ENCODE measurements at regions not wholly inside any gene's neighbourhood (a gene's known extent, or its start where the extent isn't known, plus 50 kb on each side); places are given as distances from the start of the nearest gene placed in this dataset.

DNA sequence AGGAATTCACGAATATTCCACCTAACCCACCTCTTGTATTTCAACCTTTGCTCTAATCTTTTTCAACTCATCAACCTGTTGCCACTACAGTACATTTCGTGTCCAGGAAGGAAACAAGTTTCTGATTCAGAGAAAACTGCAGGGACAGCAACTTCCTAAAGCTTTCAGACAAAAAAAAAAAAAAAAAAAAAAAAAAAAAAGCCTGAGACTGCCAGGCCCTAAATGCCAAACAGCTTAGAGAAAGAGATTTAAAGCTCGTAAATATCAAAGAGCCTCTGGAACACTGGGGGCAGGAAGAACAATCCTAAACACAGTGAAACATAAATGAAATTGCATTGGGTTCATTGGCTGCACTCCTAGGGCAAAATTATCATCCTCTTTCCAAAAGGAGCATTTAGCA lies 411.2 kb upstream of the SPTLC3 start:
- ChIA-PET CTCF (no interaction called here), POLR2A (no interaction called here)
- no peak for TF ChIP-seq TARDBP (IDR thresholded peaks at IDR 0.05)
- no peak for DNase-seq (ENCODE audit: extremely low spot score)

GRCh38 chr20:12598894-12599293 lies 409.9 kb upstream of the SPTLC3 start:
- POLR2A ChIA-PET, result no interaction called here
- DNase-seq (ENCODE audit: extremely low spot score), result no peak
- TF ChIP-seq PKNOX1 (IDR thresholded peaks at IDR 0.05) (no peak), NFRKB (IDR thresholded peaks at IDR 0.05) (no peak), ZNF384 (IDR thresholded peaks at IDR 0.05) (no peak), L3MBTL2 (conservative IDR thresholded peaks at IDR 0.05) (no peak), SP1 (IDR thresholded peaks at IDR 0.05) (no peak), FOXA1 (IDR thresholded peaks at IDR 0.05) (no peak), SUZ12 (IDR thresholded peaks at IDR 0.05) (no peak), CTBP1 (IDR thresholded peaks at IDR 0.05; ENCODE audit: borderline replicate concordance) (no peak), FOXK2 (IDR thresholded peaks at IDR 0.05) (no peak), HDGF (IDR thresholded peaks at IDR 0.05; ENCODE audit: borderline replicate concordance) (no peak), ELF4 (IDR thresholded peaks at IDR 0.05) (no peak), FOXM1 (IDR thresholded peaks at IDR 0.05; ENCODE audit: borderline replicate concordance) (no peak), ARNT (IDR thresholded peaks at IDR 0.05) (no peak), LEF1 (IDR thresholded peaks at IDR 0.05; ENCODE audit: borderline replicate concordance) (no peak)

GRCh38 chr20:12599494-12599893 lies 409.3 kb upstream of the SPTLC3 start:
- ChIA-PET POLR2A (no interaction called here), CTCF (no interaction called here)
- TF ChIP-seq ELF4 (IDR thresholded peaks at IDR 0.05) (no peak), L3MBTL2 (conservative IDR thresholded peaks at IDR 0.05) (no peak), SUZ12 (IDR thresholded peaks at IDR 0.05) (no peak), FOXM1 (IDR thresholded peaks at IDR 0.05; ENCODE audit: borderline replicate concordance) (no peak), SP1 (IDR thresholded peaks at IDR 0.05) (no peak), LEF1 (IDR thresholded peaks at IDR 0.05; ENCODE audit: borderline replicate concordance) (no peak), CTBP1 (IDR thresholded peaks at IDR 0.05; ENCODE audit: borderline replicate concordance) (no peak), ZNF384 (IDR thresholded peaks at IDR 0.05) (no peak), FOXA1 (IDR thresholded peaks at IDR 0.05) (no peak), PKNOX1 (IDR thresholded peaks at IDR 0.05) (no peak), TARDBP (IDR thresholded peaks at IDR 0.05) (no peak), HDGF (IDR thresholded peaks at IDR 0.05; ENCODE audit: borderline replicate concordance) (no peak), BHLHE40 (IDR thresholded peaks at IDR 0.05; ENCODE audit: borderline replicate concordance) (no peak), ARNT (IDR thresholded peaks at IDR 0.05) (no peak), FOXK2 (IDR thresholded peaks at IDR 0.05) (no peak)
- no peak for DNase-seq (ENCODE audit: extremely low spot score)

More at GRCh38 chr20:12598894-12599293, 409.9 kb upstream of the SPTLC3 start:
- CTCF ChIA-PET, result no interaction called here

DNA sequence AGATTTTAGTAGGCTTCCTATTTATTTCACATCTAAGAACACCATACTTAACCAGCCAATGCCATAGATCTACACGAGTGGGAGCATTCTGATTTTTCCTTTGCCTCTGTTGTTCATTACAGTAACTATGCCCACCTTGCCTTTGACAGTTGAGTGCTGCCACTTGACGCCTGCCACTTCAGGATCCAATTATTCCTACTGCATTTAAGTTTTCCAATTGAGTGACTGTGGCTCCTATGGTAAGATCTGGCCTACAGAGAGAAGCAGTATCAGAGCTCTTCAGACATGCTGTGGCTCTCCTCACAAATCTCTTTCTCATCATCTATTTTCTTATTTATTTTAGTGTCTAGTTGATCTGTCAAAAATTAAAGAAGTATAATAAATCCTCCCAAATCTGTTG lies 403.0 kb upstream of the SPTLC3 start:
- DNase-seq (ENCODE audit: extremely low spot score), result no peak
- TF ChIP-seq ZNF384 (IDR thresholded peaks at IDR 0.05), result no peak
- no peak for TF ChIP-seq L3MBTL2 (conservative IDR thresholded peaks at IDR 0.05)
- no peak for TF ChIP-seq BHLHE40 (IDR thresholded peaks at IDR 0.05; ENCODE audit: borderline replicate concordance)
- TF ChIP-seq SUZ12 (IDR thresholded peaks at IDR 0.05), result no peak
- TF ChIP-seq FOXA1 (IDR thresholded peaks at IDR 0.05), result no peak
- no peak for TF ChIP-seq LEF1 (IDR thresholded peaks at IDR 0.05; ENCODE audit: borderline replicate concordance)
- TF ChIP-seq SP1 (IDR thresholded peaks at IDR 0.05), result no peak
- no peak for TF ChIP-seq TARDBP (IDR thresholded peaks at IDR 0.05)
- TF ChIP-seq ELF4 (IDR thresholded peaks at IDR 0.05), result no peak
- TF ChIP-seq FOXK2 (IDR thresholded peaks at IDR 0.05), result no peak
- no peak for TF ChIP-seq PKNOX1 (IDR thresholded peaks at IDR 0.05)
- ChIA-PET CTCF (no interaction called here), POLR2A (no interaction called here)

DNA sequence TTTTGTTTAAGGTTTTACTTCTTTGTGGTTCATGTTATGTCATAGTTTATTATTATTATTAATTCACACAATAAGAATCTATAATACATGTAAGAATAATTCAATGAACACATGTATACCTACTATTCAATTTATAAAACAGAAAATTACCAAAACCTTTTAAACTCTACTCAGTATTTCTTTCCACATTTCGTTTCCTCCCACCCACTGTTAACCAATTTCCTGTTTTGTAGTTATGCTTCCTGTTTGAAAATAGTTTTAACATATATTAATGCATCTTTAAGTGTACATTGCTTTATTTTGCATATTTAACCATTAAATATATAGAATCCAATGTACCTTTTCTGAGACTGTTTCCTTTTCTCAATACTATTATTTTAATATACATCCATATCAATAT lies 397.9 kb upstream of the SPTLC3 start:
- ChIA-PET POLR2A (no interaction called here), CTCF (no interaction called here)
- no peak for DNase-seq (ENCODE audit: extremely low spot score)
- TF ChIP-seq NFRKB (IDR thresholded peaks at IDR 0.05), result no peak
- TF ChIP-seq FOXK2 (IDR thresholded peaks at IDR 0.05), result no peak
- no peak for TF ChIP-seq ELF4 (IDR thresholded peaks at IDR 0.05)
- no peak for TF ChIP-seq TARDBP (IDR thresholded peaks at IDR 0.05)
- no peak for TF ChIP-seq FOXA1 (IDR thresholded peaks at IDR 0.05)
- TF ChIP-seq L3MBTL2 (conservative IDR thresholded peaks at IDR 0.05), result no peak
- TF ChIP-seq HDGF (IDR thresholded peaks at IDR 0.05; ENCODE audit: borderline replicate concordance), result no peak
- TF ChIP-seq SUZ12 (IDR thresholded peaks at IDR 0.05), result no peak
- no peak for TF ChIP-seq ARNT (IDR thresholded peaks at IDR 0.05)
- TF ChIP-seq CTBP1 (IDR thresholded peaks at IDR 0.05; ENCODE audit: borderline replicate concordance), result no peak
- TF ChIP-seq SP1 (IDR thresholded peaks at IDR 0.05), result no peak
- no peak for TF ChIP-seq ZNF384 (IDR thresholded peaks at IDR 0.05)
- TF ChIP-seq FOXM1 (IDR thresholded peaks at IDR 0.05; ENCODE audit: borderline replicate concordance), result no peak

GRCh38 chr20:12614764-12615163 lies 394.0 kb upstream of the SPTLC3 start:
- CTCF ChIA-PET, result no interaction called here
- DNase-seq (ENCODE audit: extremely low spot score), result no peak
- POLR2A ChIA-PET, result no interaction called here
- TF ChIP-seq FOXK2 (IDR thresholded peaks at IDR 0.05), result no peak
- no peak for TF ChIP-seq ARNT (IDR thresholded peaks at IDR 0.05)
- TF ChIP-seq TARDBP (IDR thresholded peaks at IDR 0.05), result no peak
- TF ChIP-seq SUZ12 (IDR thresholded peaks at IDR 0.05), result no peak
- no peak for TF ChIP-seq PKNOX1 (IDR thresholded peaks at IDR 0.05)
- no peak for TF ChIP-seq FOXM1 (IDR thresholded peaks at IDR 0.05; ENCODE audit: borderline replicate concordance)
- TF ChIP-seq L3MBTL2 (conservative IDR thresholded peaks at IDR 0.05), result no peak
- no peak for TF ChIP-seq FOXA1 (IDR thresholded peaks at IDR 0.05)
- TF ChIP-seq ZNF384 (IDR thresholded peaks at IDR 0.05), result no peak
- TF ChIP-seq NFRKB (IDR thresholded peaks at IDR 0.05), result no peak
- no peak for TF ChIP-seq ELF4 (IDR thresholded peaks at IDR 0.05)
- TF ChIP-seq CTBP1 (IDR thresholded peaks at IDR 0.05; ENCODE audit: borderline replicate concordance), result no peak
- no peak for TF ChIP-seq HDGF (IDR thresholded peaks at IDR 0.05; ENCODE audit: borderline replicate concordance)

Data from HEK293T (cell line).